ENCODE measurements at regions not wholly inside any gene's neighbourhood (a gene's known extent, or its start where the extent isn't known, plus 50 kb on each side); places are given as distances from the start of the nearest gene placed in this dataset.

DNA sequence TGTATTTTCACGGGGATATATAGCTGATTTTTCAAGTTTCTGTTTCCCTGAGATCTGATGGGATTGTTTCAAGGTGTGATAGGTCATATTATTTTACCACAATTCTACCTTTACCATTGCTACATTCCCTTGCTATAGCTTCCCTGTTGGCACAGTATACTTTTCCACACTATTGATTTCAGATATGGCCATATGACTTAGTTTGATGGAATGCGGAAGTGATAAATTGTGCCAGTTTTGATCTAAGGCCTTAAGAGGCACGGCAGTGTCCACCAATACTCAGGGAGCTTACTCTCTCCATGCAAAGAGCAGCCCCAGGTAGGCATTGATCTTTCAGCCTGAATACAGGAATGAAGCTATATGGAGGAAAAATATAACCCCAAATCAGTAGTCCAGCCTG is 315.7 kb downstream of the SLC16A7 start:
- DNase-seq (ENCODE audit: low read depth in 4 of 6, low spot score in 6 of 6) = no peak
- Histone ChIP-seq H3K9me3 (ENCODE audit: control insufficient read depth, insufficient read depth, low read length) (no peaks in the 10 kb centered on the region), H3K27ac (ENCODE audit: low read depth, low read length) (no peak overlapping the region), H3K36me3 (ENCODE audit: control insufficient read depth, insufficient read depth, low read length) (no peaks in the 10 kb centered on the region), H3K4me1 (ENCODE audit: control insufficient read depth, insufficient read depth, low read length) (no peaks in the 10 kb centered on the region), H3K27me3 (ENCODE audit: control insufficient read depth, insufficient read depth, low read length) (no peaks in the 10 kb centered on the region), H3K4me3 (ENCODE audit: low read depth, low read length) (no peak overlapping the region)
- no CpG with 5 or more reads among the region's 3 CpGs for WGBS (ENCODE audit: insufficient coverage)

DNA sequence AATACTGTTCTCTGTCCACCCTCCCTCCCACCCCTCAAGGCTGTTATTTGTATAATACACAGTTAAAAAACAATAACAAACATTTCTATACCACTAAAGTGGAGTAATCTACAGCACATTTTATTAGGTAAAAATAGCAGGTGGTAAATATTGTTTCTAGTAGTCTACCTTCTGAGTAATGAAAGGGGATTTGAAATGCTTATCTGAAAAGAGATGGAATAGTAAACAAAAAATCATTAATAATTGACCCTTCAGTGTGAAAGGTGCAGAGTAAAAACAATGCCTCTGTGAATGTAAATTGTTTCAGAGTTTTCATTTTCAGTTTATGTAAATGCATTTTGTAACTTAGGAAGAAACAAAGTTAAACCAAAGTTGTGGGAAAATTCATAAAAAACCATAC is 321.2 kb downstream of the SLC16A7 start:
- no peaks in the 10 kb centered on the region for H3K9me3 ChIP-seq (ENCODE audit: control insufficient read depth, insufficient read depth, low read length)
- H3K4me3 ChIP-seq (ENCODE audit: low read depth, low read length) = no peak overlapping the region
- H3K36me3 ChIP-seq (ENCODE audit: control insufficient read depth, insufficient read depth, low read length) = no peaks in the 10 kb centered on the region
- H3K27me3 ChIP-seq (ENCODE audit: control insufficient read depth, insufficient read depth, low read length) = no peaks in the 10 kb centered on the region
- no peak overlapping the region for H3K27ac ChIP-seq (ENCODE audit: low read depth, low read length)
- no peak for DNase-seq (ENCODE audit: low read depth in 4 of 6, low spot score in 6 of 6)
- no peaks in the 10 kb centered on the region for H3K4me1 ChIP-seq (ENCODE audit: control insufficient read depth, insufficient read depth, low read length)

GRCh38 chr12:59927032-59927431 is 331.2 kb downstream of the SLC16A7 start:
- Histone ChIP-seq H3K4me3 (ENCODE audit: low read depth, low read length) (no peak overlapping the region), H3K27me3 (ENCODE audit: control insufficient read depth, insufficient read depth, low read length) (no peaks in the 10 kb centered on the region), H3K36me3 (ENCODE audit: control insufficient read depth, insufficient read depth, low read length) (no peaks in the 10 kb centered on the region), H3K4me1 (ENCODE audit: control insufficient read depth, insufficient read depth, low read length) (no peaks in the 10 kb centered on the region), H3K27ac (ENCODE audit: low read depth, low read length) (no peak overlapping the region), H3K9me3 (ENCODE audit: control insufficient read depth, insufficient read depth, low read length) (no peaks in the 10 kb centered on the region)
- DNase-seq (ENCODE audit: low read depth in 4 of 6, low spot score in 6 of 6) = no peak
- WGBS (ENCODE audit: insufficient coverage) = no CpG with 5 or more reads among the region's 1 CpG

DNA sequence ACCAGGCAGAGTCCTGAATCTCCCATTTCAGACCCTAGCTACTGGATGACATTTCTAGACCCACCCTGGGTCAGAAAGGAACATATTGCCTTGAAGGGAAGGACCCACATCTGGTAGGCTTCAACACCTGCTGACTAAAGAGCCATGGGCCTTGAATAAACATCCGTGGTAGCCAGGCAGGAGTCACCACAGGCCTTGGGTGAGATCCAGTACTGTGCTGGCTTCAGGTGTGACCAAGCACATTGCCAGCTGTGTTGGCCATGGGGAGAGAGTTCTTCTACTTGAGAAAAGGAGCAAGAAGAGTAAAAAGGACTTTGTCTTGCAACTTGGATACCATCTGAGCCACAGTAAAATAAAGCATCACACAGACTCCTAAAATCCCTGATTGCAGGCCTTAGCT is 332.6 kb downstream of the SLC16A7 start:
- H3K27me3 ChIP-seq (ENCODE audit: control insufficient read depth, insufficient read depth, low read length) = no peaks in the 10 kb centered on the region
- DNase-seq (ENCODE audit: low read depth in 4 of 6, low spot score in 6 of 6) = no peak
- 71% methylated on average over 1 of the region's 1 CpG for WGBS (ENCODE audit: insufficient coverage)
- H3K36me3 ChIP-seq (ENCODE audit: control insufficient read depth, insufficient read depth, low read length) = no peaks in the 10 kb centered on the region
- H3K9me3 ChIP-seq (ENCODE audit: control insufficient read depth, insufficient read depth, low read length) = no peaks in the 10 kb centered on the region
- H3K4me1 ChIP-seq (ENCODE audit: control insufficient read depth, insufficient read depth, low read length) = no peaks in the 10 kb centered on the region
- no peak overlapping the region for H3K27ac ChIP-seq (ENCODE audit: low read depth, low read length)
- H3K4me3 ChIP-seq (ENCODE audit: low read depth, low read length) = no peak overlapping the region

- Histone ChIP-seq H3K36me3 (ENCODE audit: control insufficient read depth, insufficient read depth, low read length) (no peaks in the 10 kb centered on the region), H3K4me3 (ENCODE audit: low read depth, low read length) (no peak overlapping the region), H3K27me3 (ENCODE audit: control insufficient read depth, insufficient read depth, low read length) (no peaks in the 10 kb centered on the region), H3K27ac (ENCODE audit: low read depth, low read length) (no peak overlapping the region), H3K4me1 (ENCODE audit: control insufficient read depth, insufficient read depth, low read length) (no peaks in the 10 kb centered on the region), H3K9me3 (ENCODE audit: control insufficient read depth, insufficient read depth, low read length) (no peaks in the 10 kb centered on the region)
- DNase-seq (ENCODE audit: low read depth in 4 of 6, low spot score in 6 of 6) = no peak
- 80% methylated on average over 1 of the region's 2 CpGs for WGBS (ENCODE audit: insufficient coverage)
These were observed 333.3 kb downstream of the SLC16A7 start for GRCh38 chr12:59929110-59929509.

- no peak for DNase-seq (ENCODE audit: low read depth in 4 of 6, low spot score in 6 of 6)
- Histone ChIP-seq H3K4me1 (ENCODE audit: control insufficient read depth, insufficient read depth, low read length) (no peaks in the 10 kb centered on the region), H3K4me3 (ENCODE audit: low read depth, low read length) (no peak overlapping the region), H3K27ac (ENCODE audit: low read depth, low read length) (no peak overlapping the region), H3K36me3 (ENCODE audit: control insufficient read depth, insufficient read depth, low read length) (no peaks in the 10 kb centered on the region), H3K27me3 (ENCODE audit: control insufficient read depth, insufficient read depth, low read length) (no peaks in the 10 kb centered on the region), H3K9me3 (ENCODE audit: control insufficient read depth, insufficient read depth, low read length) (no peaks in the 10 kb centered on the region)
- WGBS (ENCODE audit: insufficient coverage) = no CpG with 5 or more reads among the region's 1 CpG
These were observed 338.7 kb downstream of the SLC16A7 start for GRCh38 chr12:59934486-59934885.

DNA sequence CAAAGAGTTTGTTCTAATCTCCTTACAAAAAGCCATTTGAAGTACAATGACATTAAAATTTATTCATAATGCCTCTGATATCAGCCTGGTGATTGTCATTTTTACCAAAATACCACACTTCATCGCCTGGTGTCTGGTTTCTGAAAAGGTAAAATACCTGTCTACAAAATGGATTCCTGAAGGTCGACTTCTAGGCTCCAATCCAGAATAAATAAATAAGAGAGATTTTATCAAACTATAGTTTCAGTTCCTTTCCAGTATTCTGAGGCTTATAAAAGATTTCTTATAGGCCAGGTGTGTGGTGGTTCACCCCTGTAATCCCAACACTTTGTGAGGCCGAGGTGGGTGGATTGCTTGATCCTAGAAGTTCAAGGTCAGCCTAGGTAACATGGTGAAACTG is 340.7 kb downstream of the SLC16A7 start:
- DNase-seq (ENCODE audit: low read depth in 4 of 6, low spot score in 6 of 6) = no peak
- no peak overlapping the region for H3K27ac ChIP-seq (ENCODE audit: low read depth, low read length)
- WGBS (ENCODE audit: insufficient coverage) = no CpG with 5 or more reads among the region's 3 CpGs
- no peaks in the 10 kb centered on the region for H3K4me1 ChIP-seq (ENCODE audit: control insufficient read depth, insufficient read depth, low read length)
- no peaks in the 10 kb centered on the region for H3K36me3 ChIP-seq (ENCODE audit: control insufficient read depth, insufficient read depth, low read length)
- H3K9me3 ChIP-seq (ENCODE audit: control insufficient read depth, insufficient read depth, low read length) = no peaks in the 10 kb centered on the region
- H3K4me3 ChIP-seq (ENCODE audit: low read depth, low read length) = no peak overlapping the region
- no peaks in the 10 kb centered on the region for H3K27me3 ChIP-seq (ENCODE audit: control insufficient read depth, insufficient read depth, low read length)

DNA sequence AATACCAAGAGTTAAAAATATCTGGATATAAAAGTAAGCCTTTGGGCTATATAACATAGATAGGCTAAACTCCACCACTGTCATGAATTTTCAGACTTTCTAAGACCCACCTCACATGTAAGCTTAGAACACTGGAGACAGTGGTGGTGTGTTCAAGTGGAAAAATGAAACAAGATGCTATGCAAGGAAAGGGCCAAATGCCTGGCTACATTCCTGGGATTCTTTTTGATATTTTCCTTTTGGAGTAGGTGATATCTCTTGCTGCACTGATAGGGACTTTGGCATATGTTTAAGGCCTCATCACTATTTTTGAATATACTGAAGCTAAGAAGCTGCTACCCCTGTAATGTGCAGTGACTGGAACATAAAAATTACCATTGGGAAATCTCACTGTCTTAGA is 341.3 kb downstream of the SLC16A7 start:
- DNase-seq (ENCODE audit: low read depth in 4 of 6, low spot score in 6 of 6) = no peak
- H3K27me3 ChIP-seq (ENCODE audit: control insufficient read depth, insufficient read depth, low read length) = no peaks in the 10 kb centered on the region
- H3K4me1 ChIP-seq (ENCODE audit: control insufficient read depth, insufficient read depth, low read length) = no peaks in the 10 kb centered on the region

GRCh38 chr12:59938190-59938962 is 342.5 kb downstream of the SLC16A7 start:
- no peak overlapping the region for H3K27ac ChIP-seq (ENCODE audit: low read depth, low read length)
- no peaks in the 10 kb centered on the region for H3K36me3 ChIP-seq (ENCODE audit: control insufficient read depth, insufficient read depth, low read length)
- no peak overlapping the region for H3K4me3 ChIP-seq (ENCODE audit: low read depth, low read length)
- H3K27me3 ChIP-seq (ENCODE audit: control insufficient read depth, insufficient read depth, low read length) = no peaks in the 10 kb centered on the region
- no peaks in the 10 kb centered on the region for H3K4me1 ChIP-seq (ENCODE audit: control insufficient read depth, insufficient read depth, low read length)
- DNase-seq (ENCODE audit: low read depth in 4 of 6, low spot score in 6 of 6) = no peak
- WGBS (ENCODE audit: insufficient coverage) = 69% methylated on average over 3 of the region's 8 CpGs
- H3K9me3 ChIP-seq (ENCODE audit: control insufficient read depth, insufficient read depth, low read length) = no peaks in the 10 kb centered on the region

More for the DNA sequence above, 341.3 kb downstream of the SLC16A7 start:
- no peak overlapping the region for H3K4me3 ChIP-seq (ENCODE audit: low read depth, low read length)
- H3K9me3 ChIP-seq (ENCODE audit: control insufficient read depth, insufficient read depth, low read length) = no peaks in the 10 kb centered on the region
- H3K27ac ChIP-seq (ENCODE audit: low read depth, low read length) = no peak overlapping the region
- no peaks in the 10 kb centered on the region for H3K36me3 ChIP-seq (ENCODE audit: control insufficient read depth, insufficient read depth, low read length)

DNA sequence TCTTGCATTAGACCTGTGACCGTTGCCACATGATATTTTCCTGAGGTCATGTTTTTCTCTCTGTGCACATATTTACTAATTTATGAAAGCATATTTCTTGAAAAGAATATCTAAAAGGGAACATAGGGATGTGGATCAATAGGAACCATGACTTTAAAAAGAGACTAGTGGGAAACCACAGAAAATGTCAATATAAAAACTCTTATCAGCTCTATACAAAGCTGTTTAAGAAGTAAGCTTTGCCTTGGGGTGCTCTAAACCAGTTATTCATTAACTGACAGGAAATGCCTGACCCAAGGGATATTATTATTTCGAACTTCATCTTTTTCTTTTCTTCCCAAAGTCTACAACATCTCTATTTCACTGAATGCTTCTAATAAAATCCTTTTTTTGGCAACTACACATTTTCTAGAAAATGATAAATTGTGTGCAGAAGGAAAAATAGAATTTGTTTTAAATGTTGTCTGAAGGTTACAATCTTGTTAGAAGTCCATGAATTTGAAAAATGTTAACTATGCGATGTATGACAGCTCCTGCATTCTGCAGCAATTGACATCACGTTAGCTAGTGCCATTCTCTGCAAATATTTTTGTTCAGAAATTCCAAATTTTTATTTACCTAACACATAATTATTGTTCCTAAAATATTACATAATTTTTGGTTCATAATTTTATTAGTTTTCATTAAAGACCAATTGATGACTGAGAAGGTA is 345.0 kb downstream of the SLC16A7 start:
- H3K36me3 ChIP-seq (ENCODE audit: control insufficient read depth, insufficient read depth, low read length) = no peaks in the 10 kb centered on the region
- no peak overlapping the region for H3K4me3 ChIP-seq (ENCODE audit: low read depth, low read length)
- no peaks in the 10 kb centered on the region for H3K9me3 ChIP-seq (ENCODE audit: control insufficient read depth, insufficient read depth, low read length)
- no peaks in the 10 kb centered on the region for H3K27me3 ChIP-seq (ENCODE audit: control insufficient read depth, insufficient read depth, low read length)
- WGBS (ENCODE audit: insufficient coverage) = no CpG with 5 or more reads among the region's 4 CpGs
- no peaks in the 10 kb centered on the region for H3K4me1 ChIP-seq (ENCODE audit: control insufficient read depth, insufficient read depth, low read length)
- DNase-seq (ENCODE audit: low read depth in 4 of 6, low spot score in 6 of 6) = no peak
- no peak overlapping the region for H3K27ac ChIP-seq (ENCODE audit: low read depth, low read length)
